Activated naive CD4-positive, alpha-beta T cell treated with Interleukin-2 at 50 U/mL for 16 hours (primary cell): ENCODE measurements at regions not wholly inside any gene's neighbourhood (a gene's known extent, or its start where the extent isn't known, plus 50 kb on each side); places are given as distances from the start of the nearest gene placed in this dataset.
A peak's percentile ranks its signal among the peaks of the same experiment; 100 is the strongest.
"Not testable (repeated sequence)": the region's sequence is repeated elsewhere in the genome, so short reads cannot be mapped to it uniquely, and the experiment has no call there.

ENCODE experiments used
- DNase-seq: peaks from one replicate; pipeline ENCODE4 v3.0.0-alpha.2; 2020

GRCh38 chr12:65690477-65690876, 133.8 kb upstream of the HMGA2 start:
- DNase-seq: no peak

DNA sequence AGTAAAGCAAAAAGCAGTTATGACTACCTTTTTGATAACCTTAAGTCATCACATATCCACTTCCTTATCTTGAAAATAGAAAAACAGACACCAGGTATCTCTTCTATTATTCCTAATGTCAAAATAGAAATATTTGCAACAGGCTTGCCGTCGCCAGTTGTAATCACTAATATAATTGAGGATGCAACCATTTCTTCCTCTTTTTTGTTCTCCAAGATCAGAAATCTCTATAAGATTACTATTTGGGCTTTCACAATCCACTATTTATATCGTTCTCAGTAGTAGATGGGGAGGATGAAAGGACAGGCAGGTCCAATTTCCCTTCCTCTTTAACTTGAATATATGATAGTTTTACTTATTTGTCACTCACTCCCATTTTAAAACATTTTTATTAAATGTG, 130.2 kb upstream of the HMGA2 start:
- DNase-seq: no peak

- no peak for DNase-seq
Measured at GRCh38 chr12:65695113-65695865, 129.0 kb upstream of the HMGA2 start.

DNA sequence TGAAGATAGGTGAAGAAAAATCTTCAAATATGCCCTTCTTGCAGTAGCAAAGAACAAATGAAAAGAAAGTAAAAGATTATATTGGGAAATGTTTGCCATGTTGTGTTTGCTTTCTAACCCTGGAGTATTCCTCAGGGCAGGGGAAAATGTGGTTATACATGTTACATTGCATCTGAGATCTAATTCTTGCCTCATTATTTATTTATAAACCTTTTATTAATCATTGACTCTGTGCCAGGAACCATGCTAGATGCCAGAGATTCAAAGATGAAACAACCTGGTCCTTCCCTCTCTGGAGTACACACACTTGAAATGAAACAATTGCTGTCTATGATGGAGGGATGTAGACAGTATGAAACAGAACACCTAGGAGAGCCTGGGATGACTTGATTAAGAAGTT, 128.1 kb upstream of the HMGA2 start:
- DNase-seq: no peak

DNA sequence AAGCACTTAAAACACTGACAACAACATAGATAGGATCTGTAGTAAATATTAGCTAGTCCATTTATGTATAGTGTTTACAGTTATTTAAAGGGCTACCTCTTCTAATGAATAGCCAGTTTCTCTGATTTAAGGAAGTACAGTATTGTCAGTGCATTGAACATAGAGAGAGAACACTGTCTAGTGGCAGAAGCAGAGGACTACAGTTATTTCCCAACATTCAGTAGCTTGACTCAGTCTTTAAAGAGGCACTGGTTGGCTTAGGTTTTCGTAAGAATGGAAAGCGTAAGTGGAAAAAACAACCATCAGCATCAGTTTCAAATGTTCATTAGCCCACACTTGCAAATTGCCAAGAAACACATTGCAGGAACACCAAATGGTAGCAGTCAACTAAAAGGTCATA, 125.0 kb upstream of the HMGA2 start:
- no peak for DNase-seq

GRCh38 chr12:65703176-65703575, 121.1 kb upstream of the HMGA2 start:
- DNase-seq: no peak

- DNase-seq: no peak
Measured at GRCh38 chr12:65705380-65705876, 118.9 kb upstream of the HMGA2 start.

- DNase-seq: no peak
Measured at GRCh38 chr12:65707051-65707450, 117.2 kb upstream of the HMGA2 start.

DNA sequence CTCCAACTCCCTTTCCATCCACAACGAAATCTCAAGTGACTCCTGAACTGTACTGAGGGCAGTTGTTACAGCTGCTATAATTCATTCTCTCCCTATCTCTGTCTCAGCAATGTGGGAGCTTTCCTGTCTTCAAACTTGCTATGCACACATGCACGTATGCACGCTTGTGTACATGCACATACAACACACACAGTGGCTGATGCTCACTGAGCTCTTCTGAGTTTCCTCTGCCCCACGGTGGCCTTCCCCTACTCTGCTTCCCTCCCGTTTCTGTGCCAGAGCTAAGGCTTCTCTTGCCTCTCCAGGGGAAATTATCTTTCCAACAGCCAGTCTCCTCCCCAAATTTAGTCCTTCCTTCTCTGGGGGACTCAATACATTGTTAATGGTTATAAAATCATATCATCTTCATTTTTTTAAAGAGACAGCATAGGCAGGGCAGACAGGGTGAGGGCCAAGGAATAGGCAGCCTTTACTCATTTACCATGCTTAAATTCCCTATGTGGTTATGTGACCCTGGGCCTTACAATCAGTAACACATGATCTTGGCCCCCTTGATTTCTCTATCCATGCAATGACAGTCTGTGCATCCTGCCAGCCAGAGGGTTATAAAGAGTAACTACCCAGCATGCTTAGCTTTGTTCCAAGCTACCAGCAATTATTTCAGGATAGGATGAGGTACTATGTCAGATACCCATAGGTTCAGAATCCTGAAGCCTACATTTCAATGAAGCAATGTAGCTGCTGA, 111.9 kb upstream of the HMGA2 start:
- no peak for DNase-seq

DNA sequence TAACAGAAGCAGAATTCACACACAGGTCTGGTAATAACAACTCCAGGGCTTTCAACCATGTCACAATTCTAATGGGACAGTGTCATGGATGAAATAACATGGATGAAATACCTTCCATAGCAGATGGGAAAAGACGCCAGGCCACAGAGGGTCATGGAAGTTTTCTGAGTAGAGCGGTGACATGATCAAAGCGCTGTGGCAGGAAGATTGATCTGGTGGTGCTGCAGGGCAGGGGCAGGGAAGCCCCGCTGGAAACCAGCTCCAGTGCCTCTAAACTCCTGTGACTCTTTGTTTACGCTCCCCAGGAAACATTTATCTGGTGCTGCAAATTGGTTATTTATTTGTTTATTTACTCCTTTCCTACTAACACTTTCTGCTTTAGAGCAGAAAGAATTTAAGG, 108.3 kb upstream of the HMGA2 start:
- no peak for DNase-seq

DNA sequence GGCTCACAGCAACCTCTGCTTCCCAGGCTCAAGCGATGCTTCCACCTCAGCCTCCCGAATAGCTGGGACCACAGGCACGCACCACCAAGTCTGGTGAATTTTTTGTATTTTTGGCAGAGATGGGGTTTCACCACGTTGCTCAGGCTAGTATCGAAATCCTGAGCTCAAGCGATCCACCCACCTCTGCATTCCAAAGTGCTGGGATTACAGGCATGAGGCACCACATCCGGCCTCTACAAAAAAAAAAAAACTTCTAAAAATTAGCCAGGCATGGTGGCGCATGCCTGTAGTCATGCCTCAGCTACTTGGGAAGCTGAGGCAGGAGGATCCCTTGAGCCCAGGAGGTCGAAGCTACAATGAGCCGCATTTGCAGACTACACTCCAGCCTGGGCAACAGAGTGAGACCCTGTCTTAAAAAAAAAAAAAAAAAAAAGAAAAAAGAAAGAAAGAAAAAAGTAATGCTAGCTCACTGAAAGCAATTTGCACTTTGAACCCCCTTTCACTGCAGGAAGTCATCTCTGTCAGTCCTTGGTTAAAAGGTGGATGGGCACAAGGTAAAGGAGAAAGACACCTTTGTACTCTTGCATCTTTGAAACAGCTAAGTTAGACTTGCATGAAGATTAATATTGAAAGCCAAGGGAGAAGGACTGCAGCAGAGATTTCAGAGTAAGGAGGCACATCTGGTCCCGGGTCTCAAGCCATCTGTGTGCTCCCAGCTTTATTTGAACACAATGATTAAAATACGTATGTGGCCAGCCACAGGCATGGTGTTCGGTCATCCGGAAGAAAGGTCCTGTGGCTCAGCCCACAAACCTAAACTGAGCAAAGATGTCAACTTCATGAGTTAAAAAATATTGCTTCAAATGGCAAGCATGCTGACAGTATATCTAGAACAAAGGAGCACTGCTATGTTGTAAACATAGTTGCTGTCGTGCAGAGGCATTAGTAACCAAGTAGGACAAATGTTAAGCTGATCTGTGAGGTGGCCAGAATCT, 103.8 kb upstream of the HMGA2 start:
- DNase-seq: no peak

DNA sequence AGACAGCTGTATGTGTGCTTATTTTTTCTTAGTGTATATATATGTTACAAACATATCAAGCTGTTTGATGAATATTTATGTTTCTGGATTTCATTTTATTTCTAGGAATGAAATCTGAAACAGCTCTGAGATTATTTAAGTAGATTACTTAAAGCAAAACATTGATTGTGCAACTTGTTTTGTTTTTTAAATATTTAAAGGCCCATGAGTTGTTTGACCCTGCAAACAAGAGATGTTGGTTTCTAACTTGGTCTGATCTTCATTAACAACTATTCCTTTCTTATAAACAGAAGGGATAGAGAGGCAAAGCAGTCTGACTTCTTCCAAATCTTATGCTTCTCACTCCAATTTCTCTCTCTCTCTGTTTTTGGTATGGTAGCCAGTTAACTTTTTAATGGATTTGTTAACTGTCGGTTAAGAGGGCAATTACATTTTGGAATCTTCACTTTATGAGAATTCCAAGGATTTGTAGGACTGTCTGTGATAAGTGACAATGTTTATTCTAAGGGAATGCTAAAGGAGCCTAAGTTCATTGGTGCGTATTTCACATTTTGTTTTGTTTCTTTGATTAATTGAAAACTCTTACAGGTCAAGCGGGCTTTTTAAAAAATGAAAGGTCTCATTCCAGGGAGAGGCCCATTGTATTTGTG, 102.6 kb upstream of the HMGA2 start:
- DNase-seq: no peak

GRCh38 chr12:65725376-65725775, 98.9 kb upstream of the HMGA2 start:
- no peak for DNase-seq

DNA sequence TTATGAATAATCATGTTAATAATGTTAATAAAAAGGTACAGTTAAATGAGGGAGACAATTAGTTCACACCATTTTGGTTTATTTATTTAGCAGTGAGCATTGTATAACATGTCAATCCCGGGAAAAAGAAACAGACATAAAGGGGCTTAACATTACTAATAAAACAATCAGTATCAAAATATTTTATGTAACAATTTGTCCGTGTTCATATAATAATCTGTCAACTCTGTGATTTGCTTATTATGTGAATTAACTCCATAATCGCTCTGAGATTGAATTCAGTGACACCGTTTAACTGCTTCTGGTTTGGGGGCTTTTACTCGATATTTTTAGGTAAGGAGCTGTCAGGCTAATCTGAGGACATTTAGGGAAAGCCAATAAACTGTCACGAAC, 95.8 kb upstream of the HMGA2 start:
- DNase-seq: no peak

DNA sequence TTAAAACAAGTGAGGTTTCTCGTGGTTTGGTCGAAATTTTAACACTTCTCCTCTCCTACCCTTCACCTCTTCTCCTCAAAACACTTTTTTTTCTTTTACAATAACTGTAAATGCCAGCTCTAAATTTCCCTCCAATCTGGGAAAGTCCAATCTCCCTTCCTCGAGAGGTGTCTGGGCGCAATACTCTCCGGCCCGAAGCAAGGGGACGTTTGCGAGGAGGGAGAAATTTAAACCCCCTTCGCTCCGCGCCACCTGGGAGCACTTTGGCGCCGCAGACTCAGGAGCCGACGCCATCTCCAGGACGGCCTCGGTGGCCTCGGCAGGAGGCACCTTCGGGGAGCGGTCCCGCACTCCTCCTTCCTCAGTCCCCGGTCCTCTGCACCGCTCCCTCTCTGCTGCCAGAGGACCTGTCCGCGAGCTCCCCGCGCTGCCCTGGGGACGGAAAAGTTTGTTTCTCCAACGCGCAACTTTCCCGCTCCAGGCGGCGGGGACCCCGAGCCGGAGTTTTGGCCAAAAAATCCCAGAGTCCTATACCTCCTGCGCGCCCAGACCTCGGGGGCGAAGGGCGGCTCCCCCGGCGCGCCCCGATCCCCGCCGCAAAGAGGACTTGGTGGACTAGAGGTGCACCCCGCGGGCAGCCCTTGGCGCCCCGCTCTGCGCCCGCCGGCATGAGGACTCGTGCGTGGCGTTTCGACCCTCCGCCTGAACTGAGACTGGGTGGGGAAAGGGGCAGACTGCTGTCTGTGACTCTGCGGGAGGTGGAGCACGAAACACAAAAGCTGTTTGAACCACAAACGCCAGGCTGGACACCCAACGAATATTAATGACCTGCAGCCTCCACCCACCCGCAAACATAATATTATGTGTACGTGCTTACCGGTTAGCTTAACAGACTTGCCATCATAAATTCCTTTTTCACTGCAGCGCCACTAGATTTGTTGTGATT, 95.2 kb upstream of the HMGA2 start:
- DNase-seq: no peak

- DNase-seq: no peak
Measured at GRCh38 chr12:65731771-65732170, 92.5 kb upstream of the HMGA2 start.

DNA sequence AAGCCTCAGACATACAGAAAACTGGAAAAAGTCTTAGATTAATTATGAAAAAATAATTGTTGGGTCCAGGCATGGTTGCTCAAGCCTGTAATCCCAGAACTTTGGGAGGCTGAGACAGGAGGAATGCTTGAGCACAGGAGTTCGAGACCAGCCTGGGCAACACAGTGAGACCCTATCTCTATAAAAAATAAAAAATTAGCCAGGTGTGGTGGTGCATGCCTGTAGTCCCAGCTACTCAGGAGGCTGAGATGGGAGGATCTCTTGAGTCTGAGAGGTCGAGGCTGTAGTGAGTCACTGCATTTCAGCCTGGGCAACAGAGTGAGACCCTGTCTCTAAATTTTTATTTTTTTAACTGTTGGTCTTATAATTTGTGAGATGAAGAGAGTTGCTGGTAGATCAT, 90.6 kb upstream of the HMGA2 start:
- DNase-seq: not testable (repeated sequence)

- DNase-seq: no peak
Measured at GRCh38 chr12:65734226-65734625, 90.1 kb upstream of the HMGA2 start.

- DNase-seq: no peak
Measured at GRCh38 chr12:65739606-65740005, 84.7 kb upstream of the HMGA2 start.

GRCh38 chr12:65740506-65740872, 83.8 kb upstream of the HMGA2 start:
- no peak for DNase-seq

DNA sequence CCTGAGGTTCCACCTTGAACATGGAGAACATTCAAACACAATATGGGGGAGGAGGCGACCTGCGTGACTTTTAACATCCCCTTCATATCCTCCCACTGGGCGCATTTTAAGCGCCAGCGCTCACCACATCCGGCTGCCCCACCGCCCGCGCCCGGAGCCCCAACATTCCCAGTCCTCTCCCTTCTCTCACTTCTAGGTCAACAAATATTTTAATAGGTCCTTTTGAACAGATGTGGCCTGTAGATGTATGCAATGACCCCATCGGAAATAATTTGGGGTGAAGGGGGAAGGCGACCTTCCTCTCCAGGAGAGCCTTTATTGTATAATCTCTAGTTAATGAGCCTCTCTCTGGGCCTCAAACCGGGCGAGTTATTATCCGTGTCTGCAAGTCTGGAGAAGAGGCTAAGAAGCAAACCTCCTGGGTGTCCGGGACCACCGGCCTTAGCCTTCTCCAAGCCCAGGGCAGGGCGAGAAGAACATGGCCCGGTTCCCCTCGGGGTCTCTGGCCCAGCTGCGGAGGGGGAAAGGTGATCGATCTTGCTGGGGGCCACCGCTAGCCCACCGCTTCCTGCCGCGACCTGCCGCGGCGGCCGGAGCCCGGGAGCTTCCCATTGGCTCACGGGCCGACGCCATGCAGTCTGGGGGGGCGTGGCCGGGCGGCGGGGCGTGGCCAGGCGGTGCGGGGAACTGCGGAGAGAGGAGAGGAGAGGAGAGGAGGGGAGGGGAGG, 83.2 kb upstream of the HMGA2 start:
- peak; percentile 42 for DNase-seq
